Stomach (tissue), 8 donors: ENCODE measurements at regions not wholly inside any gene's neighbourhood (a gene's known extent, or its start where the extent isn't known, plus 50 kb on each side); places are given as distances from the start of the nearest gene placed in this dataset.

Source experiments
- DNase-seq, 2 donors: peaks; one replicate each; pipeline versions ENCODE4 v3.0.0 to v3.0.0-alpha.2; 2013 to 2019
- H3K27ac ChIP-seq, 5 donors: fragments of 200-600 bp in 4 of 5; sonication (generic) in 4 of 5; one replicate each; pipeline ENCODE4 v1.5.1; 2013 to 2019; ENCODE audit warnings: mild to moderate bottlenecking in 1 of 5, moderate library complexity in 1 of 5
- H3K27me3 ChIP-seq, 3 donors: fragments of 200-600 bp; sonication (generic); one replicate each; pipeline ENCODE4 v1.5.1; 2017 to 2019; ENCODE audit warnings: mixed run types in 1 of 3
- H3K36me3 ChIP-seq, 4 donors: fragments of 200-600 bp; sonication (generic); 1 replicate in 3 of 4; 2 replicates in 1 of 4; pipeline ENCODE4 v1.5.1; 2016 to 2019
- H3K4me1 ChIP-seq, 4 donors: fragments of 200-600 bp; sonication (generic); one replicate each; pipeline ENCODE4 v1.5.1; 2016 to 2019
- H3K4me3 ChIP-seq, 4 donors: fragments of 200-600 bp; sonication (generic) in 3 of 4; one replicate each; pipeline ENCODE4 v1.5.1; 2016 to 2019; ENCODE audit warnings: mild to moderate bottlenecking in 1 of 4
- H3K9me3 ChIP-seq, 4 donors: fragments of 200-600 bp; sonication (generic); one replicate each; pipeline ENCODE4 v1.5.1; 2016 to 2019
- EP300 ChIP-seq: sonication (generic); formaldehyde crosslinking; IDR thresholded peaks from one replicate; pipeline ENCODE4 v1.6.1; 2017; ENCODE audit warnings: antibody characterized with exemption
- POLR2A ChIP-seq, 4 donors: fragments of 450-650 bp; IDR thresholded peaks; one replicate each; pipeline ENCODE4 v1.6.1; 2016; ENCODE audit warnings: antibody characterized with exemption in 4 of 4, control low read depth in 2 of 4, mild to moderate bottlenecking in 1 of 4, moderate library complexity in 1 of 4
- POLR2AphosphoS5 ChIP-seq, 3 donors: sonication (generic); formaldehyde crosslinking; IDR thresholded peaks; one replicate each; pipeline ENCODE4 v1.6.1; 2016; ENCODE audit warnings: antibody characterized with exemption in 3 of 3
- WGBS, 5 donors: extraction: QIAGEN DNeasy Blood & Tissue Kit in 3 of 5; methylation state at CpG; one replicate each; pipeline versions ENCODE4 v1.1.5 to v1.1.7; 2013 to 2018; 5-methylcytosine and 5-hydroxymethylcytosine counted together
- intact Hi-C: fragments of 100-400 bp; cut with DNase I; formaldehyde crosslinking; loops from one replicate; pipeline ENCODE4 v1.15.1; 2023; ENCODE audit warnings: low total_unique reads
- TF ChIP-seq, protein P1 (sequence below), 7 experiments: fragments of 450-650 bp in 4 of 7; fragments of 200-600 bp in 3 of 7; sonication (generic) in 3 of 7; IDR thresholded peaks; one replicate each; pipeline ENCODE4 v1.5.1; 2016 to 2019; ENCODE audit warnings: antibody characterized with exemption in 7 of 7, control low read depth in 2 of 7, mild to moderate bottlenecking in 1 of 7
- donor health status: healthy with polysubstance abuse.
- donor health status: Bipolar disorder and iron deficiency.
- donor health status: healthy.

DNA sequence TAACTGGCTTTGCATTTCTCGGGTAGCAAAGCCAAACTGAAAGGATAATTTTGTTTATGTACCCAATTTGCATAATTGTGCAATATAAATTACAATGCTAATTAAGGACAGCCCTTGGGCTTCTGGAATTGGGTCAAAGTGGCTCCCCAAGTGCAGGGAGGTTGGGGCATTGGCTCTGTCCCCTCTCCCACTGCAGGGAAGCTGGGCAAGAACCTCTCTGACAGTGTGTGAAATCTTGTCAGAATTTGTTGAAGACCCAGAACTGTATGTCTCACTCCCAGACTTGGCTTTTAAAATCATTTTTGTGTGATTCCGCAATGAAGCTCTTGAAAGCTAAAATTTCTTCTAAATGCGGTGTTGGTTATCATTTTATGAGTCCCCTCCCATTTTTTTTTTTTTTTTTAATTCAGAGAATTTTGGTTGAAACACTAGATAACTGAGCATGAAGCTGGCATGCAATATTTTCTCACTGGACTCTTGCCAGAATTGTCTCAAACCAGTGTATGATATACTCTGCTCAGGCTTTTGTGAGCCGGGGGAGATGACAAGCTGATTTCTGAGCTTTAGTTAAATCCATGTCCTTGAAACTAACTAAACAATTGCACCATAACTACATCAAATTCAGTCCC lies 878.9 kb upstream of the CXADR start:
- no peak overlapping the region for H3K4me3 ChIP-seq

GRCh38 chr21:16634515-16634914 lies 878.3 kb upstream of the CXADR start:
- no peak overlapping the region for H3K4me3 ChIP-seq
- H3K27ac ChIP-seq, result no peak overlapping the region
- H3K4me1 ChIP-seq, result no peaks in the 10 kb centered on the region
- no peak for DNase-seq
- H3K27me3 ChIP-seq, result no peaks in the 10 kb centered on the region
- no peaks in the 10 kb centered on the region for H3K36me3 ChIP-seq
- intact Hi-C loops, result no loop called here
- WGBS, 5 donors, result 55 to 65% (median 62%) methylated on average over 4 of the region's 4 CpGs
- H3K9me3 ChIP-seq, result no peaks in the 10 kb centered on the region
- no peak for TF ChIP-seq POLR2AphosphoS5 (IDR thresholded peaks at IDR 0.05)
- TF ChIP-seq EP300, result no peak
- TF ChIP-seq, protein P1, sequence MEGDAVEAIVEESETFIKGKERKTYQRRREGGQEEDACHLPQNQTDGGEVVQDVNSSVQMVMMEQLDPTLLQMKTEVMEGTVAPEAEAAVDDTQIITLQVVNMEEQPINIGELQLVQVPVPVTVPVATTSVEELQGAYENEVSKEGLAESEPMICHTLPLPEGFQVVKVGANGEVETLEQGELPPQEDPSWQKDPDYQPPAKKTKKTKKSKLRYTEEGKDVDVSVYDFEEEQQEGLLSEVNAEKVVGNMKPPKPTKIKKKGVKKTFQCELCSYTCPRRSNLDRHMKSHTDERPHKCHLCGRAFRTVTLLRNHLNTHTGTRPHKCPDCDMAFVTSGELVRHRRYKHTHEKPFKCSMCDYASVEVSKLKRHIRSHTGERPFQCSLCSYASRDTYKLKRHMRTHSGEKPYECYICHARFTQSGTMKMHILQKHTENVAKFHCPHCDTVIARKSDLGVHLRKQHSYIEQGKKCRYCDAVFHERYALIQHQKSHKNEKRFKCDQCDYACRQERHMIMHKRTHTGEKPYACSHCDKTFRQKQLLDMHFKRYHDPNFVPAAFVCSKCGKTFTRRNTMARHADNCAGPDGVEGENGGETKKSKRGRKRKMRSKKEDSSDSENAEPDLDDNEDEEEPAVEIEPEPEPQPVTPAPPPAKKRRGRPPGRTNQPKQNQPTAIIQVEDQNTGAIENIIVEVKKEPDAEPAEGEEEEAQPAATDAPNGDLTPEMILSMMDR (IDR thresholded peaks at IDR 0.05), result no peak
- no peak for TF ChIP-seq POLR2A (IDR thresholded peaks at IDR 0.05)

More for the DNA sequence above, 878.9 kb upstream of the CXADR start:
- Histone ChIP-seq H3K9me3 (no peaks in the 10 kb centered on the region), H3K4me1 (no peaks in the 10 kb centered on the region), H3K36me3 (no peaks in the 10 kb centered on the region), H3K27me3 (no peaks in the 10 kb centered on the region), H3K27ac (no peak overlapping the region)
- DNase-seq, result peak in 1 of 2 donors; percentile 21
- intact Hi-C loops, result no loop called here
- no peak for TF ChIP-seq POLR2AphosphoS5 (IDR thresholded peaks at IDR 0.05)
- TF ChIP-seq, protein P1 (IDR thresholded peaks at IDR 0.05), result no peak
- TF ChIP-seq POLR2A (IDR thresholded peaks at IDR 0.05), result no peak
- no peak for TF ChIP-seq EP300
- 60 to 72% (median 64%) methylated on average over 4 of the region's 4 CpGs for WGBS, 5 donors

DNA sequence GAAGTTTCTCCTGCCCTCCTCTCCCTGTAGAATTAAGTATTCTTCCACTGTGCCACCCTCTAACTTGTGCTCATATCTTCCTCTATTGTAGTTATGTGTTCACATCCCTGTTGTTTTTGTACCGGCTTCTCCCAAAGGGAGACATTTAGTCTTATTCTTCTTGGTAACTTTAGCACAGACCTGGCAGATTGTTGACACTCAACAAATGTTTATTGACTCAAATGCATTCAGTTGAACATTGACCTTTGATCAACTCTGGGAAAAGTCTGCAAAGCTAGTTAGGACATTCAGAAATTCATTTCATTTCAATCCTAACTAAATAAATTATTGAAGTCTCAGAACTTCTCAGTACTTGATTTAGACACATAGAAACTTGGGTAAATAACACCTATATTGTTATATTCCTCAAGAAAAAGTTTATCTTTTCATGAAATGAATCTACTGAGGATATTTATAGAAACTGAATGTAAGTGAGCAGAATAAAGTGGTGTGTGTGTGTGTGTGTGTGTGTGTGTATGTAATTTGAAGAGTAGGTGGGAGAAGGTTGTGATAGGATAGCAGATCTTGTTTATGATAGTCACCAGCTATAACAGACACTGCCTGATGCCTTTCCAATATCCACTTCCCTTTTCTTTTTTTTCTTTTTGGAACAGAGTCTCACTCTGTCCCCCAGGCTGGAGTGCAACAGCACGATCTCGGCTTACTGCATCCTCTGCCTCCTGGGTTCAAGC lies 872.4 kb upstream of the CXADR start:
- intact Hi-C loops, result no loop called here
- Histone ChIP-seq H3K27ac (no peak overlapping the region), H3K36me3 (no peaks in the 10 kb centered on the region), H3K9me3 (no peaks in the 10 kb centered on the region), H3K4me1 (no peaks in the 10 kb centered on the region), H3K4me3 (no peak overlapping the region), H3K27me3 (no peaks in the 10 kb centered on the region)
- no peak for DNase-seq
- WGBS, 5 donors, result 76 to 84% (median 80%) methylated on average over 3 of the region's 3 CpGs
- TF ChIP-seq EP300 (no peak), POLR2AphosphoS5 (IDR thresholded peaks at IDR 0.05) (no peak), POLR2A (IDR thresholded peaks at IDR 0.05) (no peak)
- TF ChIP-seq, protein P1 (IDR thresholded peaks at IDR 0.05), result no peak

GRCh38 chr21:16642353-16642752 lies 870.5 kb upstream of the CXADR start:
- intact Hi-C loops, result no loop called here
- DNase-seq, result no peak
- no peaks in the 10 kb centered on the region for H3K27me3 ChIP-seq
- no peak overlapping the region for H3K27ac ChIP-seq
- H3K36me3 ChIP-seq, result no peaks in the 10 kb centered on the region
- no peaks in the 10 kb centered on the region for H3K4me1 ChIP-seq
- no peak for TF ChIP-seq EP300
- TF ChIP-seq, protein P1 (IDR thresholded peaks at IDR 0.05), result no peak
- no peak for TF ChIP-seq POLR2AphosphoS5 (IDR thresholded peaks at IDR 0.05)
- no peak for TF ChIP-seq POLR2A (IDR thresholded peaks at IDR 0.05)
- H3K9me3 ChIP-seq, result no peaks in the 10 kb centered on the region
- 92 to 100% (median 93%) methylated on average over 1 of the region's 1 CpG for WGBS, 5 donors
- H3K4me3 ChIP-seq, result no peak overlapping the region
